RWPE2 (cell line): ENCODE measurements at regions not wholly inside any gene's neighbourhood (a gene's known extent, or its start where the extent isn't known, plus 50 kb on each side); places are given as distances from the start of the nearest gene placed in this dataset.

ENCODE experiments used
- ATAC-seq: fragments of 200-7000 bp; cut with Tn5 transposase; 3 replicates; pipeline ENCODE4 v1.9.1; 2021; ENCODE audit warnings: low read depth
- DNase-seq: peaks from one replicate; pipeline ENCODE4 v3.0.0-alpha.2; 2020; ENCODE audit warnings: low spot score
- H3K27ac ChIP-seq: fragments of 450-650 bp; 2 replicates; pipeline ENCODE4 v1.5.1; 2017; ENCODE audit warnings: mild to moderate bottlenecking; ENCODE audit not compliant: poor library complexity, severe bottlenecking
- H3K27me3 ChIP-seq: fragments of 250-450 bp; sonication (Bioruptor Pico); 2 replicates; pipeline ENCODE4 v1.5.1; 2021; ENCODE audit warnings: mild to moderate bottlenecking, moderate library complexity; ENCODE audit not compliant: insufficient read depth, poor library complexity, severe bottlenecking
- H3K36me3 ChIP-seq: fragments of 250-450 bp; sonication (Bioruptor Pico); 2 replicates; pipeline ENCODE4 v1.5.1; 2020; ENCODE audit warnings: low read depth, mild to moderate bottlenecking, moderate library complexity
- H3K4me1 ChIP-seq: fragments of 250-450 bp; sonication (Bioruptor Pico); 2 replicates; pipeline ENCODE4 v1.5.1; 2021; ENCODE audit warnings: mild to moderate bottlenecking, moderate library complexity; ENCODE audit not compliant: insufficient read depth, poor library complexity, severe bottlenecking
- H3K4me3 ChIP-seq: fragments of 250-450 bp; sonication (Bioruptor Pico); 2 replicates; pipeline ENCODE4 v1.5.1; 2021; ENCODE audit warnings: mild to moderate bottlenecking, moderate library complexity; ENCODE audit not compliant: severe bottlenecking
- H3K9me3 ChIP-seq: fragments of 250-450 bp; sonication (Bioruptor Pico); 2 replicates; pipeline ENCODE4 v1.5.1; 2021; ENCODE audit warnings: mild to moderate bottlenecking, moderate library complexity; ENCODE audit not compliant: severe bottlenecking
- CTCF ChIP-seq: fragments of 450-650 bp; IDR thresholded peaks from one replicate; pipeline ENCODE4 v1.5.1; 2017; ENCODE audit warnings: mild to moderate bottlenecking, moderate library complexity; ENCODE audit not compliant: poor library complexity, severe bottlenecking

GRCh38 chr13:109371066-109371465 lies 415.3 kb downstream of the IRS2 start:
- no peak overlapping the region for H3K4me3 ChIP-seq
- H3K27me3 ChIP-seq: no peaks in the 10 kb centered on the region
- no peak for DNase-seq
- no peak for TF ChIP-seq CTCF
- H3K27ac ChIP-seq: no peak overlapping the region
- no peak for ATAC-seq
- H3K4me1 ChIP-seq: no peaks in the 10 kb centered on the region
- H3K36me3 ChIP-seq: no peaks in the 10 kb centered on the region
- H3K9me3 ChIP-seq: no peaks in the 10 kb centered on the region

GRCh38 chr13:109370496-109370895 lies 415.9 kb downstream of the IRS2 start:
- Histone ChIP-seq H3K4me1 (no peaks in the 10 kb centered on the region), H3K36me3 (no peaks in the 10 kb centered on the region), H3K9me3 (no peaks in the 10 kb centered on the region), H3K4me3 (no peak overlapping the region), H3K27me3 (no peaks in the 10 kb centered on the region), H3K27ac (no peak overlapping the region)
- ATAC-seq (no peak), DNase-seq (no peak)
- TF ChIP-seq CTCF: no peak

GRCh38 chr13:109369353-109370052 lies 416.9 kb downstream of the IRS2 start:
- H3K4me1 ChIP-seq: no peaks in the 10 kb centered on the region
- ATAC-seq (no peak), DNase-seq (no peak)
- no peak for TF ChIP-seq CTCF
- H3K27me3 ChIP-seq: no peaks in the 10 kb centered on the region
- no peak overlapping the region for H3K4me3 ChIP-seq
- no peak overlapping the region for H3K27ac ChIP-seq
- H3K36me3 ChIP-seq: no peaks in the 10 kb centered on the region
- no peaks in the 10 kb centered on the region for H3K9me3 ChIP-seq

GRCh38 chr13:109368230-109368629 lies 418.2 kb downstream of the IRS2 start:
- no peaks in the 10 kb centered on the region for H3K27me3 ChIP-seq
- no peak for DNase-seq

More at GRCh38 chr13:109368230-109368629, 418.2 kb downstream of the IRS2 start:
- Histone ChIP-seq H3K9me3 (no peaks in the 10 kb centered on the region), H3K36me3 (no peaks in the 10 kb centered on the region), H3K4me1 (no peaks in the 10 kb centered on the region), H3K27ac (no peak overlapping the region), H3K4me3 (no peak overlapping the region)
- no peak for TF ChIP-seq CTCF
- no peak for ATAC-seq
